Tibial nerve (tissue), 3 donors: ENCODE measurements at regions not wholly inside any gene's neighbourhood (a gene's known extent, or its start where the extent isn't known, plus 50 kb on each side); places are given as distances from the start of the nearest gene placed in this dataset.

Source experiments
- POLR2A ChIP-seq, 2 donors: fragments of 450-650 bp; IDR thresholded peaks; one replicate each; pipeline ENCODE4 v1.6.1; 2017; ENCODE audit warnings: antibody characterized with exemption in 2 of 2, mild to moderate bottlenecking in 2 of 2, moderate library complexity in 2 of 2
- TF ChIP-seq, protein P1 (sequence below), 5 experiments: fragments of 200-600 bp in 3 of 5; fragments of 450-650 bp in 2 of 5; sonication (generic) in 3 of 5; IDR thresholded peaks; one replicate each; pipeline ENCODE4 v1.5.1; 2016 to 2019; ENCODE audit warnings: antibody characterized with exemption in 5 of 5, mild to moderate bottlenecking in 3 of 5, moderate library complexity in 2 of 5

DNA sequence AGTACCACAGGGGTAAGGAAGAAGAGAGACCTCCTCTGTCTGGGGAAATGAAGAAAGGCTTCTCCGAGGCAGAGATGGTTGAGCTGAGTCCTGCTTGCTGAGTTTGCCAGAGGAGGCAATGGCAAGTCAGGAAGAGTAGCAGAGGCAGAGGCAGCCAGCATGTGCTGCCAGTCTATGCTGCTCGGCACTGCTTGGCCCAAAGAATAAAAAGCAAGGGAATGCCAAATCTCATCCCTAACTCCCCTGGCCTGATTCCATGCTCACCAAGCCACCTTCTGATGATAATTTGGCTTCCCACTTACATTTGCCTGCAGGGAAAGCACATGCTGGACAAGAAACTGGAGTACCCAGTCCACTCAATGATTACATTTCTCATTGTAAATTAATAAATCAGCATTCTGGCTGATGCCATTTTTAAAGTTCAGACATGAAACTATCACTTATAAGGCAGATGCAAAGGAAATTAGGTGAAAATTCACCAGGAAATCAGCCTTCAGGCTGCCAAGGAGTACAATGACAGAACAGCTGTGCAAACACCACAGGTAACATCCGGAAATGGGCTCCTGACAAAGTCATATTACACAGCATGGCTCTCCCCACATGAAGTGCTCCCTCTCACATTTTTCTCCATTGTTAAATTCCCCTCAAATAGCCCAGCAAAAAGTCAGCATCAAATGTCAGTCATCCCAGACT, 245.9 kb downstream of the MTERF1 start:
- TF ChIP-seq, protein P1, sequence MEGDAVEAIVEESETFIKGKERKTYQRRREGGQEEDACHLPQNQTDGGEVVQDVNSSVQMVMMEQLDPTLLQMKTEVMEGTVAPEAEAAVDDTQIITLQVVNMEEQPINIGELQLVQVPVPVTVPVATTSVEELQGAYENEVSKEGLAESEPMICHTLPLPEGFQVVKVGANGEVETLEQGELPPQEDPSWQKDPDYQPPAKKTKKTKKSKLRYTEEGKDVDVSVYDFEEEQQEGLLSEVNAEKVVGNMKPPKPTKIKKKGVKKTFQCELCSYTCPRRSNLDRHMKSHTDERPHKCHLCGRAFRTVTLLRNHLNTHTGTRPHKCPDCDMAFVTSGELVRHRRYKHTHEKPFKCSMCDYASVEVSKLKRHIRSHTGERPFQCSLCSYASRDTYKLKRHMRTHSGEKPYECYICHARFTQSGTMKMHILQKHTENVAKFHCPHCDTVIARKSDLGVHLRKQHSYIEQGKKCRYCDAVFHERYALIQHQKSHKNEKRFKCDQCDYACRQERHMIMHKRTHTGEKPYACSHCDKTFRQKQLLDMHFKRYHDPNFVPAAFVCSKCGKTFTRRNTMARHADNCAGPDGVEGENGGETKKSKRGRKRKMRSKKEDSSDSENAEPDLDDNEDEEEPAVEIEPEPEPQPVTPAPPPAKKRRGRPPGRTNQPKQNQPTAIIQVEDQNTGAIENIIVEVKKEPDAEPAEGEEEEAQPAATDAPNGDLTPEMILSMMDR (IDR thresholded peaks at IDR 0.05): no peak
- TF ChIP-seq POLR2A (IDR thresholded peaks at IDR 0.05): no peak
